HepG2 (cell line): ENCODE measurements at regions not wholly inside any gene's neighbourhood (a gene's known extent, or its start where the extent isn't known, plus 50 kb on each side); places are given as distances from the start of the nearest gene placed in this dataset.

Source experiments
- ATAC-seq: fragments of 200-7000 bp; cut with Tn5 transposase; 3 replicates; pipeline ENCODE4 v1.9.1; 2020; ENCODE audit warnings: mild to moderate bottlenecking, moderate library complexity
- BruUV-seq: library from RNA; stranded (reverse); fragments of 400-500 nt; replicated peaks from 2 replicates; lab custom pipeline; 2021; lab: Mats Ljungman, UMichigan
- CTCF ChIA-PET: fragments of 300-600 bp; formaldehyde crosslinking; extraction: SDS; loops from one replicate; lab custom pipeline; 2021; ENCODE audit warnings: low total read pairs, inconsistent platforms, low intra/inter-chr PET ratio; lab: Yijun Ruan, JAX
- POLR2A ChIA-PET: fragments of 350-600 bp; sonication (Branson Sonifier 250); formaldehyde crosslinking; loops from one replicate; lab custom pipeline; 2020; ENCODE audit warnings: antibody characterized with exemption, inconsistent platforms; lab: Yijun Ruan, JAX
- DNase-seq: peaks from one replicate; pipeline ENCODE4 v3.0.0-alpha.2; 2015; ENCODE audit warnings: low spot score
- FAIRE-seq: peaks from 3 replicates; lab custom pipeline; 2011; peaks lifted over from hg19 to GRCh38; lab: Jason Lieb, UNC
- H2AFZ ChIP-seq: one replicate; pipeline ENCODE4 v1.6.1; 2011; ENCODE audit warnings: low read length, inconsistent platforms
- H3K27ac ChIP-seq: fragments of 300-600 bp; 3 replicates; pipeline ENCODE4 v1.8.0; 2011; ENCODE audit warnings: mixed run types, mild to moderate bottlenecking, mixed read lengths, low read length, inconsistent platforms; ENCODE audit not compliant: insufficient read depth; ENCODE audit errors: extremely low read length
- H3K27me3 ChIP-seq, 2 experiments: fragments of 200-600 bp in 1 of 2; 2 replicates in 1 of 2; 3 replicates in 1 of 2; pipeline versions ENCODE4 v1.6.0 to v1.8.0; 2011; ENCODE audit warnings: low read length in 2 of 2, mild to moderate bottlenecking in 2 of 2, moderate library complexity in 2 of 2, inconsistent platforms in 1 of 2; ENCODE audit not compliant: insufficient read depth in 2 of 2, control insufficient read depth in 1 of 2
- H3K36me3 ChIP-seq, 2 experiments: fragments of 200-600 bp in 1 of 2; replicated peaks in 1 of 2; 2 replicates in 1 of 2; 3 replicates in 1 of 2; pipeline versions ENCODE4 v1.5.1 to v1.8.0; 2011; ENCODE audit warnings: low read length in 2 of 2, inconsistent platforms in 1 of 2; ENCODE audit not compliant: insufficient read depth in 2 of 2, control insufficient read depth in 1 of 2
- H3K4me1 ChIP-seq: 2 replicates; pipeline ENCODE4 v1.5.1; 2012; ENCODE audit warnings: low read length, inconsistent platforms; ENCODE audit not compliant: insufficient read depth
- H3K4me2 ChIP-seq: 2 replicates; pipeline ENCODE4 v1.6.0; 2011; ENCODE audit warnings: low read depth, low read length, inconsistent platforms
- H3K4me3 ChIP-seq, 3 experiments: fragments of 200-600 bp in 1 of 3; sonication (generic), shearing (Covaris generic) in 1 of 3; replicated peaks in 1 of 3; 2 replicates each; pipeline ENCODE4 v1.5.1; 2011 to 2016; ENCODE audit warnings: low read length in 3 of 3, inconsistent platforms in 2 of 3, low read depth in 2 of 3, mild to moderate bottlenecking in 2 of 3, control low read depth in 1 of 3, mixed read lengths in 1 of 3; ENCODE audit not compliant: insufficient read depth in 1 of 3
- H3K79me2 ChIP-seq: one replicate; pipeline ENCODE4 v1.6.1; 2011; ENCODE audit warnings: low read length, inconsistent platforms; ENCODE audit not compliant: insufficient read depth
- H3K9ac ChIP-seq: 2 replicates; pipeline ENCODE4 v1.6.0; 2011; ENCODE audit warnings: mild to moderate bottlenecking, low read depth, low read length, inconsistent platforms; ENCODE audit not compliant: insufficient read depth
- H3K9me3 ChIP-seq: 2 replicates; pipeline ENCODE4 v1.5.1; 2012; ENCODE audit warnings: mild to moderate bottlenecking, low read length
- H4K20me1 ChIP-seq: 2 replicates; pipeline ENCODE4 v1.6.0; 2011; ENCODE audit warnings: inconsistent platforms, mild to moderate bottlenecking, low read length, moderate library complexity; ENCODE audit not compliant: insufficient read depth
- KDM5B ChIP-seq: sonication (generic); formaldehyde crosslinking; IDR thresholded peaks from 2 replicates; pipeline ENCODE4 v1.4.0; 2020; ENCODE audit warnings: missing genetic modification reagents, mild to moderate bottlenecking, borderline replicate concordance
- SRF ChIP-seq: IDR thresholded peaks from 2 replicates; pipeline ENCODE4 v1.6.1; 2011; ENCODE audit warnings: mild to moderate bottlenecking, low read depth, low read length, moderate library complexity
- ZMYM3 ChIP-seq: sonication (generic); formaldehyde crosslinking; IDR thresholded peaks from 2 replicates; pipeline ENCODE4 v1.5.1; 2020; ENCODE audit warnings: mild to moderate bottlenecking, missing genetic modification reagents
- ZNF660 ChIP-seq: sonication (generic); formaldehyde crosslinking; IDR thresholded peaks from 2 replicates; pipeline ENCODE4 v1.5.1; 2020; ENCODE audit warnings: mild to moderate bottlenecking, low read depth, missing genetic modification reagents, borderline replicate concordance
- ZNF772 ChIP-seq: sonication (generic); formaldehyde crosslinking; IDR thresholded peaks from 2 replicates; pipeline ENCODE4 v1.5.0; 2020; ENCODE audit warnings: mild to moderate bottlenecking, missing genetic modification reagents
- ZNF775 ChIP-seq: sonication (generic); formaldehyde crosslinking; IDR thresholded peaks from 2 replicates; pipeline ENCODE4 v1.4.0; 2020; ENCODE audit warnings: missing genetic modification reagents, mild to moderate bottlenecking, moderate library complexity, borderline replicate concordance
- ZNF850 ChIP-seq: sonication (generic); formaldehyde crosslinking; conservative IDR thresholded peaks from 2 replicates; pipeline ENCODE4 v1.9.0; 2021; ENCODE audit warnings: mild to moderate bottlenecking, missing genetic modification reagents
- WGBS: methylation state at CpG from one replicate; pipeline ENCODE4 v1.1.6; 2017; ENCODE audit warnings: low lambda C conversion rate; 5-methylcytosine and 5-hydroxymethylcytosine counted together
- in situ Hi-C: cut with HindIII; loops from 2 replicates; pipeline ENCODE4 v1.10.0; 2017; ENCODE audit warnings: low pct_unique_long_range_greater_than_20kb; ENCODE audit not compliant: extremely low pct_ligation_motif_present
- intact Hi-C: fragments of 100-400 bp; cut with micrococcal nuclease; formaldehyde crosslinking; loops from one replicate; pipeline ENCODE4 v1.10.0; 2022; ENCODE audit not compliant: unreplicated experiment
- TF ChIP-seq, protein P1 (sequence below): sonication (generic); formaldehyde crosslinking; IDR thresholded peaks from 2 replicates; pipeline ENCODE4 v1.4.0; 2020; ENCODE audit warnings: missing genetic modification reagents, mild to moderate bottlenecking, borderline replicate concordance
- TF ChIP-seq, protein P2 (sequence below): sonication (generic); formaldehyde crosslinking; IDR thresholded peaks from 2 replicates; pipeline ENCODE4 v1.4.0; 2020; ENCODE audit warnings: mild to moderate bottlenecking, missing genetic modification reagents
- TF ChIP-seq, protein P3 (sequence below): sonication (generic); formaldehyde crosslinking; IDR thresholded peaks from 2 replicates; pipeline ENCODE4 v1.5.0; 2020; ENCODE audit warnings: mild to moderate bottlenecking, missing genetic modification reagents
- TF ChIP-seq, protein P4 (sequence below): sonication (generic); formaldehyde crosslinking; IDR thresholded peaks from 2 replicates; pipeline ENCODE4 v1.5.1; 2020; ENCODE audit warnings: missing genetic modification reagents, mild to moderate bottlenecking, borderline replicate concordance
- TF ChIP-seq, protein P5 (sequence below): sonication (generic); formaldehyde crosslinking; IDR thresholded peaks from 2 replicates; pipeline ENCODE4 v1.9.0; 2021; ENCODE audit warnings: missing genetic modification reagents, borderline replicate concordance

DNA sequence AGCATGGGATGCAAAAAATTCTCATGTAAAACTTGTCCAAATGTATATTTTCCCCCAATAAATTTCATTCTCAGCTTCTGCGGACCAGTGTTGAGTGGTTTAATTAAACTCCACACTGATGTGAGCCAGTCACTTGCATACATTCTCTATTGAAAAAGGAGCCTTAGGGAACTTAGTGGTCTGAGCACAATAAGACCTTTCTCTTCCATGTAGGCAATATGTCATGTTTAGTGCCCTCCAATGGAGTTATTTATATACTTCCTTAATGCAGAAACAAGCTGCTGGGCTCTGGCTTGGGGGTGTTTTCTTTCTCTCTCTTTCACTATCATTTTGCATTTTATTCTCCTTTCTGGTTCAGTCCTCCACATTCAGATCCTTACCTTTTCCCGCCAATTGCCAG is 196.9 kb downstream of the ANAPC10 start (continued):
- TF ChIP-seq, protein P1, sequence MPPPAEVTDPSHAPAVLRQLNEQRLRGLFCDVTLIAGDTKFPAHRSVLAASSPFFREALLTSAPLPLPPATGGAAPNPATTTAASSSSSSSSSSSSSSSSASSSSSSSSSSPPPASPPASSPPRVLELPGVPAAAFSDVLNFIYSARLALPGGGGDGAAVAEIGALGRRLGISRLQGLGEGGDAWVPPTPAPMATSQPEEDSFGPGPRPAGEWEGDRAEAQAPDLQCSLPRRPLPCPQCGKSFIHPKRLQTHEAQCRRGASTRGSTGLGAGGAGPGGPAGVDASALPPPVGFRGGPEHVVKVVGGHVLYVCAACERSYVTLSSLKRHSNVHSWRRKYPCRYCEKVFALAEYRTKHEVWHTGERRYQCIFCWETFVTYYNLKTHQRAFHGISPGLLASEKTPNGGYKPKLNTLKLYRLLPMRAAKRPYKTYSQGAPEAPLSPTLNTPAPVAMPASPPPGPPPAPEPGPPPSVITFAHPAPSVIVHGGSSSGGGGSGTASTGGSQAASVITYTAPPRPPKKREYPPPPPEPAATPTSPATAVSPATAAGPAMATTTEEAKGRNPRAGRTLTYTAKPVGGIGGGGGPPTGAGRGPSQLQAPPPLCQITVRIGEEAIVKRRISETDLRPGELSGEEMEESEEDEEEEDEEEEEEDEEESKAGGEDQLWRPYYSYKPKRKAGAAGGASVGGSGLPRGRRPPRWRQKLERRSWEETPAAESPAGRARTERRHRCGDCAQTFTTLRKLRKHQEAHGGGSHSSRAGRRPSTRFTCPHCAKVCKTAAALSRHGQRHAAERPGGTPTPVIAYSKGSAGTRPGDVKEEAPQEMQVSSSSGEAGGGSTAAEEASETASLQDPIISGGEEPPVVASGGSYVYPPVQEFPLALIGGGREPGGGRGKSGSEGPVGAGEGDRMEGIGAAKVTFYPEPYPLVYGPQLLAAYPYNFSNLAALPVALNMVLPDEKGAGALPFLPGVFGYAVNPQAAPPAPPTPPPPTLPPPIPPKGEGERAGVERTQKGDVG (CRISPR knock-in tag): no peak
- no peak for TF ChIP-seq ZMYM3 (CRISPR knock-in tag)
- TF ChIP-seq, protein P2, sequence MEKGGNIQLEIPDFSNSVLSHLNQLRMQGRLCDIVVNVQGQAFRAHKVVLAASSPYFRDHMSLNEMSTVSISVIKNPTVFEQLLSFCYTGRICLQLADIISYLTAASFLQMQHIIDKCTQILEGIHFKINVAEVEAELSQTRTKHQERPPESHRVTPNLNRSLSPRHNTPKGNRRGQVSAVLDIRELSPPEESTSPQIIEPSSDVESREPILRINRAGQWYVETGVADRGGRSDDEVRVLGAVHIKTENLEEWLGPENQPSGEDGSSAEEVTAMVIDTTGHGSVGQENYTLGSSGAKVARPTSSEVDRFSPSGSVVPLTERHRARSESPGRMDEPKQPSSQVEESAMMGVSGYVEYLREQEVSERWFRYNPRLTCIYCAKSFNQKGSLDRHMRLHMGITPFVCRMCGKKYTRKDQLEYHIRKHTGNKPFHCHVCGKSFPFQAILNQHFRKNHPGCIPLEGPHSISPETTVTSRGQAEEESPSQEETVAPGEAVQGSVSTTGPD (CRISPR knock-in tag): no peak
- TF ChIP-seq ZNF850 (CRISPR knock-in tag): no peak
- no peak for TF ChIP-seq ZNF660 (CRISPR knock-in tag)

DNA sequence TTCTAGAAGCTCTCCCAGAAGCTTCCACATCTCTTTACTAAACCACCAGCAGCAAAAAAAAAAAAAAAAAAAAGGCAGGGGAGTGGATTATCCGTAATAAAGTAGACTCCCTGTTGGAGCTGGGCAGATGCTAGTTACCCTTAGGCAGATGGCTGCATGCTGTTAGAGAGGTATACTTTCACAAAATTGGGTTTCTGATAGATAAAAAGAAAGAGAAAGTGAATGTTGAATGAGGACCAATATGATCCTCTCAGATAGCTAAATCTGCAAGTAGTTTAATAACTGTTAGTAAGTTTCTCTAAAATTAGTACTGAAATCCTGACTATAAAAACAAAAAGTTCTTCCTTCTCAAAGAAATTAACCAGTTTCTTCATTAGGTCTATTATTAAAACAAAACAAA is 195.4 kb downstream of the ANAPC10 start:
- no peaks in the 10 kb centered on the region for H3K27me3 ChIP-seq
- BruUV-seq: no TSS peak
- FAIRE-seq (no peak), ATAC-seq (no peak), DNase-seq (no peak)
- no peaks in the 10 kb centered on the region for H3K79me2 ChIP-seq
- no peak overlapping the region for H3K27ac ChIP-seq
- no peak overlapping the region for H2AFZ ChIP-seq
- H3K4me3 ChIP-seq: no peak overlapping the region
- H3K36me3 ChIP-seq: no peaks in the 10 kb centered on the region
- CTCF ChIA-PET: no interaction called here
- H3K4me1 ChIP-seq: no peaks in the 10 kb centered on the region
- in situ Hi-C loops (no loop called here), intact Hi-C loops (no loop called here)
- no peaks in the 10 kb centered on the region for H3K9me3 ChIP-seq
- POLR2A ChIA-PET: no interaction called here
- no peak overlapping the region for H3K4me2 ChIP-seq
- no peaks in the 10 kb centered on the region for H4K20me1 ChIP-seq
- H3K9ac ChIP-seq: no peak overlapping the region
- 3% methylated on average over 1 of the region's 1 CpG for WGBS
- TF ChIP-seq, protein P3, sequence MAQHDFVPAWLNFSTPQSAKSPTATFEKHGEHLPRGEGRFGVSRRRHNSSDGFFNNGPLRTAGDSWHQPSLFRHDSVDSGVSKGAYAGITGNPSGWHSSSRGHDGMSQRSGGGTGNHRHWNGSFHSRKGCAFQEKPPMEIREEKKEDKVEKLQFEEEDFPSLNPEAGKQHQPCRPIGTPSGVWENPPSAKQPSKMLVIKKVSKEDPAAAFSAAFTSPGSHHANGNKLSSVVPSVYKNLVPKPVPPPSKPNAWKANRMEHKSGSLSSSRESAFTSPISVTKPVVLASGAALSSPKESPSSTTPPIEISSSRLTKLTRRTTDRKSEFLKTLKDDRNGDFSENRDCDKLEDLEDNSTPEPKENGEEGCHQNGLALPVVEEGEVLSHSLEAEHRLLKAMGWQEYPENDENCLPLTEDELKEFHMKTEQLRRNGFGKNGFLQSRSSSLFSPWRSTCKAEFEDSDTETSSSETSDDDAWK: no peak
- TF ChIP-seq, protein P4, sequence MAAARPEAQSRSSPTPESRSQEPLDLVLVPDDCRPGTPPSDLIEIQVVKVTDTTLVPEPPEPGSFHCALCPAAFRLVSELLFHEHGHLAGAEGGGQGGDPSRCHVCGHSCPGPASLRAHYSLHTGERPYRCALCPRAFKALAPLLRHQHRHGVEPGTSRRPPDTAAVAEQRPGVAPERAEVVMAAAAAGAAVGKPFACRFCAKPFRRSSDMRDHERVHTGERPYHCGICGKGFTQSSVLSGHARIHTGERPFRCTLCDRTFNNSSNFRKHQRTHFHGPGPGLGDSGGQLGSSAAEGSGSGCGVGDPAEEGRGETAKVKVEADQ (CRISPR knock-in tag): no peak
- TF ChIP-seq KDM5B (CRISPR knock-in tag) (no peak), SRF (no peak), ZNF772 (CRISPR knock-in tag) (no peak), ZNF775 (CRISPR knock-in tag) (no peak)
- TF ChIP-seq, protein P5, sequence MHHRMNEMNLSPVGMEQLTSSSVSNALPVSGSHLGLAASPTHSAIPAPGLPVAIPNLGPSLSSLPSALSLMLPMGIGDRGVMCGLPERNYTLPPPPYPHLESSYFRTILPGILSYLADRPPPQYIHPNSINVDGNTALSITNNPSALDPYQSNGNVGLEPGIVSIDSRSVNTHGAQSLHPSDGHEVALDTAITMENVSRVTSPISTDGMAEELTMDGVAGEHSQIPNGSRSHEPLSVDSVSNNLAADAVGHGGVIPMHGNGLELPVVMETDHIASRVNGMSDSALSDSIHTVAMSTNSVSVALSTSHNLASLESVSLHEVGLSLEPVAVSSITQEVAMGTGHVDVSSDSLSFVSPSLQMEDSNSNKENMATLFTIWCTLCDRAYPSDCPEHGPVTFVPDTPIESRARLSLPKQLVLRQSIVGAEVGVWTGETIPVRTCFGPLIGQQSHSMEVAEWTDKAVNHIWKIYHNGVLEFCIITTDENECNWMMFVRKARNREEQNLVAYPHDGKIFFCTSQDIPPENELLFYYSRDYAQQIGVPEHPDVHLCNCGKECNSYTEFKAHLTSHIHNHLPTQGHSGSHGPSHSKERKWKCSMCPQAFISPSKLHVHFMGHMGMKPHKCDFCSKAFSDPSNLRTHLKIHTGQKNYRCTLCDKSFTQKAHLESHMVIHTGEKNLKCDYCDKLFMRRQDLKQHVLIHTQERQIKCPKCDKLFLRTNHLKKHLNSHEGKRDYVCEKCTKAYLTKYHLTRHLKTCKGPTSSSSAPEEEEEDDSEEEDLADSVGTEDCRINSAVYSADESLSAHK (CRISPR knock-in tag): no peak
